Stimulated activated CD8-positive, alpha-beta memory T cell treated with anti-CD3 and anti-CD28 coated beads, Interleukin-7, amount 100 ng/mL, for 1 hour (primary cell): ENCODE measurements at regions not wholly inside any gene's neighbourhood (a gene's known extent, or its start where the extent isn't known, plus 50 kb on each side); places are given as distances from the start of the nearest gene placed in this dataset.
A peak's percentile ranks its signal among the peaks of the same experiment; 100 is the strongest.

Experiments
- DNase-seq, 2 donors: peaks; one replicate each; pipeline ENCODE4 v3.0.0-alpha.2; 2020; ENCODE audit warnings: low read depth in 2 of 2

- DNase-seq, result peak in 1 of 2 donors; percentile 7
Observed at GRCh38 chr3:188060840-188061544, 93.0 kb upstream of the LPP start.

GRCh38 chr3:188062216-188062615 lies 91.7 kb upstream of the LPP start:
- no peak for DNase-seq

DNA sequence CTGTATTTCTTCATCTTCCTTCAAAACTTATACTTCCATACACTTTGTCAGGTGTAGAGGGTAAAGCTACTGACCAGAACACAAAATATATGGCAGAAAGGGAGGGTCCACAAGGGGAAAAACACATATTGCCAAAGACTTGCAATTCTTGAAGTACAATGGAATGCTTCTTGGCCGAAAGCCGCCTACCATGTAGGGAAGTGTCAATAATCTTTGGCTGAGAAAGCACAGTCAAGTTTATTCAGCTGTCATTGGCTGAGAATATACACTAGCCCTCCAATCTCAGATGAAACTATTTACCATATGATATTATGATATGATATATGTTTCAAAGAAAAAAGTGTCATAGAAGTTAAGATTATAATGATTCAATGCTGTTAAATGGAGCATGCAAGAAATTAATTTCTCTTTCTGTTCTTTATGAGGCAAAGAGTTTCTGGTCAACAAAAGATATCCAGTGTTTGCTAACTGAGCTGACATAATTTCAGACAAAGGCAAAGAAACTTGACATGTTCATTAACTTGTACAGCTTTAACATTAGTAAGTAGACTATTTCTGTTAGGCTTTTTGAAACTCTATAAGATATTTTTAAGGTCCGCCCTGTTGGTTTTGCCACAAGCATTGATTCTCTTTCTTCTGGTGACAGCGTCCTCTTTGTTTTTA lies 89.0 kb upstream of the LPP start:
- no peak for DNase-seq

DNA sequence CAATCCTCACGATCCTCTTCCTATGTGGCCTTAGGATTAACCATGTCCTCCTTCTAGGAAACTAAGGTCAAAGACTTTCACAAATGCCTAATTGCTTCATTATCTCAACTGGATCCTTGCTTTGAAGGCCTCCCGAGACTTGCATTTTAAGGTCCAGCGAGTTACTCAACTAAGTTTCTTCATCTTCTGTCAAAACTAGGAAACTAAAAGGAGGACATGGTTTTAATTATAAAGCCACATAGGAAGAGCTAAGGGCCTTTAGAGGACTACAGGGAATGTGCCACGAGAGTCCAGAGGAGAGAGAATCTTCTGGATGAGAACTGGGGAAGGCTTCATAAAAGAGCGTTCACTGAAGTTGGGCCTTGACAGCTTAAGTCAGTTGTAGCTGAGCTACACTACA lies 87.8 kb upstream of the LPP start:
- no peak for DNase-seq

DNA sequence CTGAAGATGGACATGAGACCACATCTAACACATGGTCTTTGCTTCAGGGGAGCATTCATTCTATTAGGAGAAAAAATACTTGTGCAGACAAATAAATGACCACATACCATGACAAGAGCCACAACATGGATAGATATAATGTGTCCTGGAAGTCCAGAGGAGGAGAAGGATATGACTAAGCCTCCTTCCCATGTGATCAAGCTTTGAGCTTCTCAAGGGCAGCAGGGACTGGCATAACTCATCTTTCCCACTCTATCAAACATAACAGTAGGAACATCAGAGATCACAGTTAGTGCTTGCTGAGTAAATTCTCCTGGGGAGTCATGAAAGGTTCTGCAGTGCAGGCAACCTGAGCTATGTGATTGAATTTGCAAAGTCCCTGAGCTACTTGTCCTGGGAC lies 86.0 kb upstream of the LPP start:
- no peak for DNase-seq

- DNase-seq, result no peak
Observed at GRCh38 chr3:188068342-188068741, 85.6 kb upstream of the LPP start.

DNA sequence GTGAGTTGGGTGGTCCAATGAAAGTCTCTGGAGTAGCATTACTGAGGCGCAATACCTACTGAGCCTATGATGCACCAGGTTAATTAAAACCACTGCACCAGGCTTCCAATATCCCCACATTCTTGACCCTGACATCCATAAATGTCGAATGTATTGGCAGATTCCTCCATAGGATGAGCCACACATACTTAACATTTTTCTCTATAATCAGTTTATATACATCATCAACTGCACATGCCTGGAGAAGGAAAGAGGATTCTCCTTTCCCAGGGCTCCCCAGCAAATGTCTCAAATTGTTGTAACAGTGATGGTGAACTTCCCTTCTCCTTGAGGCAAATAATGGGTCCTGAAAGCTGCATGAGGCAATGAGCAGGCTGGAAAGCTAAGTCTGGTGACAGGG lies 82.3 kb upstream of the LPP start:
- no peak for DNase-seq

DNA sequence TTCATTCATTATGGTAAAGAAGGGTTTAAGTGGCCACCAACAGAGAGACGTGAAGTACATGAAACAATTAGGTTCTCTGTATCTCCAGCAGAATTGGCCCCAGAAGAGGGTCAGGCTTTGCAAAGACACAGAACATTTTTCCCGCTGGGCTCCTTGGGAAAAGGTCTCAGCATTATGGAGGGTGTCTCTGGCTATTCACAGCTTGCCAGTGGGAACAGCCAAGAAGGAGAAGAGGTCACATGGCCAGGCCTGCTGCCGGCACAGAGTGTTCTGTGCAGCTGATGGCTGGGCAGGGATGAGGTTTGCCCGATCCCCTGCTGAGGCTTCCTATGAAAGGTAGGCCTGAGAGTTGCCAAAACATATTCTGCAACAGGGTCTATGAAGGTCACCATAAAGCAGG lies 77.8 kb upstream of the LPP start:
- no peak for DNase-seq

GRCh38 chr3:188077160-188077799 lies 76.7 kb upstream of the LPP start:
- DNase-seq, result no peak

GRCh38 chr3:188080091-188080490 lies 73.9 kb upstream of the LPP start:
- no peak for DNase-seq

DNA sequence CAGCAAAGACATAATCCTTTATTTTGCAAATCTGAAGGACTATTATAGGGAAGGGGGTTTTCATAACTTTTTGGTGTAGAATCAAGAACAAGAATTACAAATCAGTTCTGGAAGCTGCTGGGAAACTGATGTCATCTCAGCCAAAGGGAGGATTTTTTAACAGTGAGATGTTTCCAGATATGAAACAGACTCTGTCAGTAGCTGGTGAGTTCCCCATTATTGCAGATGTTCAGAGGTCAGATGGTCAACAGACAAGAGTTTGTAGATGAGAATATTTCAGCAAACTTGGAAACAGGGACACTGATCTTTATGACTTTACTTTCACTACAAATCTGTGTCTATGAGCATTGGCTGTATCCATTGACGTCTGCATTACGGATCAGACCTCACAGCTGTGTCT lies 71.9 kb upstream of the LPP start:
- no peak for DNase-seq

GRCh38 chr3:188082450-188082849 lies 71.5 kb upstream of the LPP start:
- DNase-seq, result no peak

DNA sequence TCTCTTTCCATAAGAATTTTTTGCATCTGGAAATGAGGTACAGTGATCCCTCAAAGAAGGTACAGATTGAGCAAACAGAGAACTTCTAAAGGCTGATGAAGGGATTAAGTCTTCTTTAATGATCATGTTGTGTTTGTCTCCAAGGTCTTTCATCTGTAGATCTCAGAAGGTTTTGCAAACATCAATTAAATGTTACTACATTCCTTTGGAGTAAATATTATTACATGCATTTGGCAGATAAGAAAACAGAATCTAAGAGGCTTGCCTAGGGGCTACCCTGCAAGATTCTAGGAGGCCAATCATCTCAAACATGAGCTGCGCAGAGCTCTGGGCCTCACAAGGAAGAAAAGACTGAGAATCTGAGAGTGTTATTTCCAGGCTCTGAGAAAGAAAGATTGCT lies 70.9 kb upstream of the LPP start:
- no peak for DNase-seq

DNA sequence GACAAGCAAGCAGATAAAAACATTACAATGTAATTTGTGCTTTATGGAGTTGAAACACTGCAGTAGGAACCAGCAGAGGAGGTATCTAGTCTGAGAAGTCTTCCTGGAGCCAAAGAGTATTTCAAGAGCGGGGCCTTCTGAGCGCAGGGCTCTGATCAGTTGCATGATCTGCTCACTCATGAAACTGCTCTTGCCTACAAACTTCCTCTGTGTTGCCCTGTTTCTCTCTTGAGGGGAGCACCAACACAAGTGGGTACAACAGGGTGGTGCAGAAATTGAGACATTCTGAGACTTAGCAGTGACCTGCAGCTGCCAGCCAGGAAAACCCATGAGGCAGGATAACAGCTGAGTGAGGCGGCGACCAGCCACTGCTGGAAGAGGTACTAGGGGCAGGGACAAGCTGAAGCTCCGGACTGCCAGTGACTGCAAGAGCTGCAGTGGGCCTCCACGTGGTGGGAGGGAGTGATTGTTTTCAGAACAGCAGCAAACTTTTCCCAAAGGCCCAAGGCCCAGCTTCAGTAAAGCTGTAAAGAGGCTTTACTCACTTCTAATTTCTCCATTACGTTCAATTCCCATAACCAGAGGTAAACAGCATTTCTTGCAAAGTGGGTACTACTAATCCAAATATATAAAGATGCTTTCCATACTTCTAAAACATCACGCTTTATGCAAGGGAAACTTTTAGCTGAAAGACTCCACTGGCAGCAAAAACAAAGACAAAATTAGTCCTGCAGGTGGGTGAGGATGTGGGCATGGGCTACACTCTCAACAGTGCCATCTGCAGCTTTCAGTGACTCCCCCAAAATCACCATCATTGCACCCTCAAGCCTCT lies 69.0 kb upstream of the LPP start:
- no peak for DNase-seq

DNA sequence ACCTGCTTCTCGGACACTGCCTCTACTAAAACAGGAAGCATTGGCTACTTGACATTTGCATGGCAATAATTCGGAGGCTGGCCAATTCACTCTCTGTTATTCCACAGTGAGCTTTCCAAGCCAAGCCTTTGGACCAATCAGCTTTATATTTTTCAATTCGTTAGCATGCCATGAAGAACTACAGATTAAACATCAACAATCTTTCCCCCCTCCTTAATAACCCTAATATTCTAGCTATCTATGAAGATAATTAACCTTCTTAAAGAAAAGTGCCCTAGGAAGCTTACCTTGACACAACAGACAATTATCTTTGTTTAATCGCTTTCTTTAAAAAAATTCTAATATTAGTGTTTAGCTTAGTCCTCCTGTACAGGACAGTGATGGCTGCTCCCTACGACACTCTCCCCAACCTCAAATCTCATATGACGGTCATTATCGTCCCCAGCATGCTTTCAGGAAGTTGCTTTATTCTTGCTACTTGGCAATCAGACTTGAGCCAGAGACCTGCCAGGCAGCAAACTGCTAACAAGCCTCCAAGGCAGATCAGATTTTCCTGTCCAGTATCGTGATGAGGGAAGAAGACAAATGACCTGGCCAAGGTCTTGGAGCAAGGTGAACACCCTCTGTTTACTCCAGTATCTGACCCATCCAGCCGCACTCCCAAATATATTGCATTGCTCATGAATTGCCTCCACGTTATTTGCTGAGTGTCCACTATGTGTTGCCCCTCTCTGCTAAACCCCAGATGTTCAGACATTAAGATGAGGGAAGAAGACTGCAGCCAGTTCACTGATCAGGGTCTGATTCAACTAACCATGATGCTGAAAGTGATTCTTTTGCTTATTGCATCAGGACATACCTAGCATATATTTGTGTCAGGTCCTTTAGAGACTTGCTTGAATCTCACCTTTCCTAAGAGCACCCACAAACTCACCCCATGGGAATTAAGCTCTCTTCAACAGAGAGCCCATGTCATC lies 68.1 kb upstream of the LPP start:
- DNase-seq, result no peak

DNA sequence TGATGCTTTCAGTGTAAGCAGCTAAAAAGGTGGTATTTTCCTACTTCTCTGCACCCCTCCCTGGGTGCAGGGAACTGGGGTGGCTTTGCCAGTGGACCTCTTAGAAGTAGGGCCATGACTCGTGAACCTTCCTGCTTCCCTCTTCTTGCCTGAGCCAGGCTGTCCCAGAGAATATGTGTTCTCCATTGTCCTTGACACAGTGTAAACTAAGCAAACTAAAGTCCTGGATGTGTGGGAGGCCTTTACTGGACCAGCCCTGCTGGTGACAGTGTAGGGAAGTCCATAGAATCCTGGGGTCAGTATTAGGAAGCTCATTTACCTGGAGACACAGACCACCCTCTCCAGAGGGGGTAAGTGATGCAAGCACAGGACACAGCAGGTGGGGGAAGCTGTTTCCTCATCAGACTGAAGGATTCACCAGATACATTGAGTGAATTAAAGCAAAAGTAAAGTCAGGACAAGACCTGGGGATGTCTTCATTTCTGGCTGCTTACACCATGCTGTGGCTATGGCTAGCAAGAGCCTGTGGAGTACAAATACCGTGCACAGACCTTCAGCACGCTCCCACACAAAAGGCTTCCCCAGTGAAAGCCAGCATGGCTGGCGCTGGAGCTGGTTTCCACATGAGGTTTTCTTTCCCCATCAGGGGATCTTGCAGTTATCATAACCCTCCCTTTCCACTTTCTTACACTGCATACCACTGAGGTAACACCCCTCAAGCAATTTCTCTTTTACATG lies 64.8 kb upstream of the LPP start:
- DNase-seq, result no peak

DNA sequence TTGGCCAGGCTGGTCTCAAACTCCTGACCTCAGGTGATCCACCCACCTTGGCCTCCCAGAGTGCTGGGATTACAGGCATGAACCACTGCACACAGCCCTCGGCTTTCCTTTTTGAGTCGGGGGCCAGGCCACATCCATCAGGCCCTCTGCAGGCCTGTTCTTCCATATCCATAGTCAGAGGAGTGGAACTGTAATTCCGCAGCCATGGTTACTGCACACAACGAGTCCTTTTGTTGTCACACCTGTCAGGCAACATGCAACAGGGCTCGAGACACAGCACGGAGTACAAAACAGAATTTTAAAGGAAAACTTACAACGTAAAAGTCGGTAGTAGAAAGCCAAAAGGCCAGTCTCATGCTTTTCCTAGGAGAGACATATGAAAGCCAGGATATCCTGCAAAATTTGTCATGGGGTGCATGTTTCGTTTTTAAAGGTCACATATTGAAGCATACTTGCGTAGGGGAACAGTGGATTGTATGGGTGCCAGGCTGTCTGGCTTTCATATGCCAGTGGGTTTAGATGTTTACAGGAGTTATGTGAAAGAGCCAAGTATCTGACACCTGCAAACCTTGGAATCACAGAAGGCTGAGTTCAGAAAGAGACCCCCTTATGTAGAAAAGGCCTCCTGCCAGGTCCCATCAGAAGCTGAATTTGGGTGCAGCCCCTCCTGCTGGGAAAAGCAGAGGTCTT lies 63.2 kb upstream of the LPP start:
- no peak for DNase-seq

- DNase-seq, result no peak
Observed at GRCh38 chr3:188091746-188092145, 62.2 kb upstream of the LPP start.

- DNase-seq, result no peak
Observed at GRCh38 chr3:188092648-188093047, 61.3 kb upstream of the LPP start.

DNA sequence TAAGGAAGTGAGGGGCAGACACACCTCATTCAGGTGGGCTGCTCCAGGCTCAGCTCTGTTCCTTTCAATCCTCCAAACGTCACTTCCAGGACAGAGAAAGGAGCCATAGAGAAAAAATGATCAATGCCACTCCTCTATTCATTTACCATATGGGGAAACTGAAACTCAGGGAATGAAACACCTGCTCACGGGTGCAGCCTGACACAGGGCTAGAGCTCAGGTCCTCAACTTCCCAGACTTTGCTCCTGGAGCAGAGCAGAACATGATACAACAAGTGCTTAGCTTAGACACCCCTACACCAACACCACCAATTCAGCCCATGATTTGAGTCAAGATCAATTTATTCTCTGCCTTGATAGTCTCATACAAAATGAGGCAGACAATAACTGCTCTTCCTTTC lies 58.5 kb upstream of the LPP start:
- DNase-seq, result no peak
